IPS-NIHi7 (cell line): ENCODE measurements at regions not wholly inside any gene's neighbourhood (a gene's known extent, or its start where the extent isn't known, plus 50 kb on each side); places are given as distances from the start of the nearest gene placed in this dataset.
"Not testable (repeated sequence)": the region's sequence is repeated elsewhere in the genome, so short reads cannot be mapped to it uniquely, and the experiment has no call there.

Experiments
- DNase-seq: peaks from one replicate; pipeline ENCODE4 v3.0.0; 2012; ENCODE audit warnings: mixed read lengths; ENCODE audit errors: extremely low spot score

GRCh38 chr11:37184326-37184725 is 586.3 kb upstream of the RAG2 start:
- DNase-seq: no peak

GRCh38 chr11:37182031-37182430 is 584.0 kb upstream of the RAG2 start:
- DNase-seq: no peak

GRCh38 chr11:37177721-37178120 is 579.7 kb upstream of the RAG2 start:
- no peak for DNase-seq

- DNase-seq: no peak
Measured at GRCh38 chr11:37171451-37171850, 573.4 kb upstream of the RAG2 start.

- DNase-seq: no peak
Measured at GRCh38 chr11:37170311-37170710, 572.3 kb upstream of the RAG2 start.

- not testable (repeated sequence) for DNase-seq
Measured at GRCh38 chr11:37145434-37145833, 547.4 kb upstream of the RAG2 start.

- DNase-seq: no peak
Measured at GRCh38 chr11:37142591-37142990, 544.6 kb upstream of the RAG2 start.

- no peak for DNase-seq
Measured at GRCh38 chr11:37141707-37142106, 543.7 kb upstream of the RAG2 start.

GRCh38 chr11:37135606-37136005 is 537.6 kb upstream of the RAG2 start:
- not testable (repeated sequence) for DNase-seq

GRCh38 chr11:37134637-37135036 is 536.6 kb upstream of the RAG2 start:
- DNase-seq: no peak

- DNase-seq: no peak
Measured at GRCh38 chr11:37124384-37124783, 526.3 kb upstream of the RAG2 start.

- no peak for DNase-seq
Measured at GRCh38 chr11:37115963-37116362, 517.9 kb upstream of the RAG2 start.

- no peak for DNase-seq
Measured at GRCh38 chr11:37110385-37110784, 512.3 kb upstream of the RAG2 start.

- no peak for DNase-seq
Measured at GRCh38 chr11:37109286-37109585, 511.2 kb upstream of the RAG2 start.

- DNase-seq: no peak
Measured at GRCh38 chr11:37108436-37109285, 510.6 kb upstream of the RAG2 start.

- DNase-seq: no peak
Measured at GRCh38 chr11:37107831-37108230, 509.8 kb upstream of the RAG2 start.

GRCh38 chr11:37107415-37107814 is 509.4 kb upstream of the RAG2 start:
- no peak for DNase-seq

- DNase-seq: no peak
Measured at GRCh38 chr11:37105427-37105826, 507.4 kb upstream of the RAG2 start.

GRCh38 chr11:37104380-37104779 is 506.3 kb upstream of the RAG2 start:
- DNase-seq: no peak

GRCh38 chr11:37100008-37100407 is 502.0 kb upstream of the RAG2 start:
- DNase-seq: no peak

GRCh38 chr11:37092487-37092886 is 494.5 kb upstream of the RAG2 start:
- DNase-seq: no peak

GRCh38 chr11:37089439-37089838 is 491.4 kb upstream of the RAG2 start:
- DNase-seq: no peak

- DNase-seq: no peak
Measured at GRCh38 chr11:37088573-37088910, 490.5 kb upstream of the RAG2 start.
